ENCODE measurements at regions not wholly inside any gene's neighbourhood (a gene's known extent, or its start where the extent isn't known, plus 50 kb on each side); places are given as distances from the start of the nearest gene placed in this dataset.

- no peak overlapping the region for H3K9ac ChIP-seq (ENCODE audit: low read length)
- no peaks in the 10 kb centered on the region for H3K27me3 ChIP-seq (ENCODE audit: control insufficient read depth, insufficient read depth, low read length)
- H3K27ac ChIP-seq (ENCODE audit: low read depth, low read length), result no peak overlapping the region
- no peaks in the 10 kb centered on the region for H3K36me3 ChIP-seq (ENCODE audit: control insufficient read depth, insufficient read depth, low read length)
- H3K4me1 ChIP-seq (ENCODE audit: control insufficient read depth, insufficient read depth, low read length), result peaks cover 7% of the 10 kb centered on the region; the same call in 1 of the 2 replicates
- no peak overlapping the region for H3K4me3 ChIP-seq (ENCODE audit: low read depth, low read length)
- H3K9me3 ChIP-seq (ENCODE audit: control insufficient read depth, insufficient read depth, low read depth, low read length), result no peaks in the 10 kb centered on the region
Measured at GRCh38 chr12:77746096-77746495, 84.6 kb upstream of the NAV3 start.

GRCh38 chr12:77745624-77746023 lies 85.1 kb upstream of the NAV3 start:
- Histone ChIP-seq H3K9ac (ENCODE audit: low read length) (no peak overlapping the region), H3K4me3 (ENCODE audit: low read depth, low read length) (no peak overlapping the region), H3K9me3 (ENCODE audit: control insufficient read depth, insufficient read depth, low read depth, low read length) (no peaks in the 10 kb centered on the region), H3K27me3 (ENCODE audit: control insufficient read depth, insufficient read depth, low read length) (no peaks in the 10 kb centered on the region), H3K27ac (ENCODE audit: low read depth, low read length) (no peak overlapping the region), H3K36me3 (ENCODE audit: control insufficient read depth, insufficient read depth, low read length) (no peaks in the 10 kb centered on the region), H3K4me1 (ENCODE audit: control insufficient read depth, insufficient read depth, low read length) (peaks cover 2% of the 10 kb centered on the region; the same call in 1 of the 2 replicates)

GRCh38 chr12:77742631-77743030 lies 88.1 kb upstream of the NAV3 start:
- Histone ChIP-seq H3K36me3 (ENCODE audit: control insufficient read depth, insufficient read depth, low read length) (no peaks in the 10 kb centered on the region), H3K27ac (ENCODE audit: low read depth, low read length) (no peak overlapping the region), H3K27me3 (ENCODE audit: control insufficient read depth, insufficient read depth, low read length) (no peaks in the 10 kb centered on the region), H3K9ac (ENCODE audit: low read length) (no peak overlapping the region), H3K4me3 (ENCODE audit: low read depth, low read length) (no peak overlapping the region), H3K4me1 (ENCODE audit: control insufficient read depth, insufficient read depth, low read length) (no peaks in the 10 kb centered on the region), H3K9me3 (ENCODE audit: control insufficient read depth, insufficient read depth, low read depth, low read length) (no peaks in the 10 kb centered on the region)

DNA sequence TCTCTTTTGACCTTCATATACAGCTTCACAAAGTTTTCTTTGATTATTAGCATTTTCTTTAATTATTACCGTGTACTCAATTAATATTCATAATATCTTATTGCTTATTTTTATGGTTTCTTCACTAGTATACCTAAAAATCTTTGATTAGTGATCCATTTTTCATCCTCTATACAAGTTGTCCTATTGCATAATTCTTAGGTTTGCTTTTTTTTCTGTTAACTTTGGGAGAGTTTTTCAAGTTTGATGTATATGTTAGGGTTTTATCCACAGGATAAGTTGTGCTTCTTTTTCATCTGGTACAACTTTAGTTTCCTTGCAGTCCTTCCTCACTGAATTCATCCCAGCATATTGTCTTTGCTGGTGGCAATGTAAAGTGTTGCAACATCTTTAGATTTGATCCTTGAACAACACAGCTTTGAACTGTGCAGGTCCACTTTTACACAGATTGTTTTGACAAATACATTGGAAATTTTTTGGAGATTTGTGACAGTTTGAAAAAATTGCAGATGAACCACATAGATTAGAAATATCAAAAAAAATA lies 88.6 kb upstream of the NAV3 start:
- H3K9ac ChIP-seq (ENCODE audit: low read length), result no peak overlapping the region
- H3K27me3 ChIP-seq (ENCODE audit: control insufficient read depth, insufficient read depth, low read length), result no peaks in the 10 kb centered on the region
- H3K4me1 ChIP-seq (ENCODE audit: control insufficient read depth, insufficient read depth, low read length), result no peaks in the 10 kb centered on the region

GRCh38 chr12:77736219-77736965 lies 94.3 kb upstream of the NAV3 start:
- Histone ChIP-seq H3K9ac (ENCODE audit: low read length) (no peak overlapping the region), H3K4me3 (ENCODE audit: low read depth, low read length) (no peak overlapping the region), H3K27me3 (ENCODE audit: control insufficient read depth, insufficient read depth, low read length) (no peaks in the 10 kb centered on the region), H3K27ac (ENCODE audit: low read depth, low read length) (no peak overlapping the region), H3K9me3 (ENCODE audit: control insufficient read depth, insufficient read depth, low read depth, low read length) (peaks cover 8% of the 10 kb centered on the region; the same call in 1 of the 2 replicates), H3K4me1 (ENCODE audit: control insufficient read depth, insufficient read depth, low read length) (peaks cover 4% of the 10 kb centered on the region; the same call in 1 of the 2 replicates), H3K36me3 (ENCODE audit: control insufficient read depth, insufficient read depth, low read length) (no peaks in the 10 kb centered on the region)

More for the DNA sequence above, 88.6 kb upstream of the NAV3 start:
- H3K9me3 ChIP-seq (ENCODE audit: control insufficient read depth, insufficient read depth, low read depth, low read length), result no peaks in the 10 kb centered on the region
- H3K36me3 ChIP-seq (ENCODE audit: control insufficient read depth, insufficient read depth, low read length), result no peaks in the 10 kb centered on the region
- H3K4me3 ChIP-seq (ENCODE audit: low read depth, low read length), result no peak overlapping the region
- no peak overlapping the region for H3K27ac ChIP-seq (ENCODE audit: low read depth, low read length)

GRCh38 chr12:77734214-77734883 lies 96.3 kb upstream of the NAV3 start:
- H3K27me3 ChIP-seq (ENCODE audit: control insufficient read depth, insufficient read depth, low read length), result no peaks in the 10 kb centered on the region
- H3K4me1 ChIP-seq (ENCODE audit: control insufficient read depth, insufficient read depth, low read length), result peaks cover 4% of the 10 kb centered on the region; the same call in 1 of the 2 replicates
- H3K4me3 ChIP-seq (ENCODE audit: low read depth, low read length), result no peak overlapping the region
- H3K9ac ChIP-seq (ENCODE audit: low read length), result no peak overlapping the region
- peaks cover 8% of the 10 kb centered on the region; the same call in 1 of the 2 replicates for H3K9me3 ChIP-seq (ENCODE audit: control insufficient read depth, insufficient read depth, low read depth, low read length)
- H3K36me3 ChIP-seq (ENCODE audit: control insufficient read depth, insufficient read depth, low read length), result no peaks in the 10 kb centered on the region
- no peak overlapping the region for H3K27ac ChIP-seq (ENCODE audit: low read depth, low read length)

GRCh38 chr12:77728018-77728417 lies 102.7 kb upstream of the NAV3 start:
- H3K36me3 ChIP-seq (ENCODE audit: control insufficient read depth, insufficient read depth, low read length), result no peaks in the 10 kb centered on the region
- no peaks in the 10 kb centered on the region for H3K9me3 ChIP-seq (ENCODE audit: control insufficient read depth, insufficient read depth, low read depth, low read length)
- no peak overlapping the region for H3K9ac ChIP-seq (ENCODE audit: low read length)
- no peaks in the 10 kb centered on the region for H3K27me3 ChIP-seq (ENCODE audit: control insufficient read depth, insufficient read depth, low read length)
- no peak overlapping the region for H3K4me3 ChIP-seq (ENCODE audit: low read depth, low read length)
- H3K27ac ChIP-seq (ENCODE audit: low read depth, low read length), result no peak overlapping the region
- H3K4me1 ChIP-seq (ENCODE audit: control insufficient read depth, insufficient read depth, low read length), result no peaks in the 10 kb centered on the region

GRCh38 chr12:77727442-77728001 lies 103.2 kb upstream of the NAV3 start:
- Histone ChIP-seq H3K27ac (ENCODE audit: low read depth, low read length) (no peak overlapping the region), H3K9me3 (ENCODE audit: control insufficient read depth, insufficient read depth, low read depth, low read length) (no peaks in the 10 kb centered on the region), H3K9ac (ENCODE audit: low read length) (no peak overlapping the region), H3K4me1 (ENCODE audit: control insufficient read depth, insufficient read depth, low read length) (no peaks in the 10 kb centered on the region), H3K27me3 (ENCODE audit: control insufficient read depth, insufficient read depth, low read length) (no peaks in the 10 kb centered on the region), H3K36me3 (ENCODE audit: control insufficient read depth, insufficient read depth, low read length) (no peaks in the 10 kb centered on the region), H3K4me3 (ENCODE audit: low read depth, low read length) (no peak overlapping the region)

DNA sequence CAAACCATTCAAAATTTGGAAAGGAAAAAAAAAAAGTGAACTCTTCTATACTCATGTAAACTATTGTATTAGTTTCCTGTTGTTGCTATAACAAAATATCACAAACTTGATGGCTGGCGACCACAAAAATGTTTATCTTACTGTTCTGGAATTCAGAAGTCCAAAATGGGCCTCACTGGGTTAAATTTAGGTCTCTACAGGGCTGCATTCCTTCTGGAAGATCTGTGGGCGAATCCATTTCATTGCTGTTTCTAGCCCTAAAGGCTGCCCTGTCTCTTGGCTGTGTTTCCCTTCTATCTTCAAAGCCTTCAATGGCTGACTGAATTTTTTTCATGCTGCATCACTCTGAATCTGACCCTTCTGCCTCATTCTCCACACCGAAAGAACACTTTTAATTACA lies 105.1 kb upstream of the NAV3 start:
- Histone ChIP-seq H3K9ac (ENCODE audit: low read length) (no peak overlapping the region), H3K9me3 (ENCODE audit: control insufficient read depth, insufficient read depth, low read depth, low read length) (no peaks in the 10 kb centered on the region), H3K4me1 (ENCODE audit: control insufficient read depth, insufficient read depth, low read length) (no peaks in the 10 kb centered on the region), H3K4me3 (ENCODE audit: low read depth, low read length) (no peak overlapping the region), H3K36me3 (ENCODE audit: control insufficient read depth, insufficient read depth, low read length) (no peaks in the 10 kb centered on the region), H3K27me3 (ENCODE audit: control insufficient read depth, insufficient read depth, low read length) (no peaks in the 10 kb centered on the region), H3K27ac (ENCODE audit: low read depth, low read length) (no peak overlapping the region)

DNA sequence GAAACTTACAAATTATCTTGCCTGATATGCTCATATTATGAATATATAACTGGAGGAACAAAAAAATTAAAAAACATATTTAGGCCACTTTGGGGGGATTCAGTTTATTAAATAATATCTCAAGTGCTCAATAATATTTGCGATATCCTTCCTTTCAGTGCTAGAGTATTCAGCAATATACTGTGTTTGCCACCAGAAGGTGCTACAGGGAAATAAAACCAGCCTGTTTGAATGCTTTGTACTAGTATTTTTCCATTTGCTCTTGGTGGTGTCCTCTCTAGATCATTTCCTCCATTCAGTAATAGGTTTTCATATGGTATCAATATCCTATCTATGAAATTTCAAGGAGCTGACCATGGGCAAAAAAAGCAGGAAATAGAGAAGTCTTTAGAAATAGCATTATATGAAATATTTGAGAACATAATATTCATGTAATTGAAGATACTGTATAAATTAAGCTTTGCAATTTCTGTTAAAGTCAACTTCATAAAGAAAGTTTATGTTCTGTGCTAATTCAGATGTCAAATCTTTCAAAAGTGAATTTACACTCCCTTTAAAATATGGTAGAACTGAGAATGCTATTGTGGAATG lies 106.2 kb upstream of the NAV3 start:
- H3K4me1 ChIP-seq (ENCODE audit: control insufficient read depth, insufficient read depth, low read length), result no peaks in the 10 kb centered on the region
- no peaks in the 10 kb centered on the region for H3K36me3 ChIP-seq (ENCODE audit: control insufficient read depth, insufficient read depth, low read length)
- no peak overlapping the region for H3K4me3 ChIP-seq (ENCODE audit: low read depth, low read length)
- H3K9ac ChIP-seq (ENCODE audit: low read length), result no peak overlapping the region
- no peaks in the 10 kb centered on the region for H3K27me3 ChIP-seq (ENCODE audit: control insufficient read depth, insufficient read depth, low read length)
- H3K27ac ChIP-seq (ENCODE audit: low read depth, low read length), result no peak overlapping the region
- no peaks in the 10 kb centered on the region for H3K9me3 ChIP-seq (ENCODE audit: control insufficient read depth, insufficient read depth, low read depth, low read length)

All from HUES6 (cell line).